Activated T-cell treated with anti-CD3 and anti-CD28 coated beads for 48 hours (primary cell): ENCODE measurements at regions not wholly inside any gene's neighbourhood (a gene's known extent, or its start where the extent isn't known, plus 50 kb on each side); places are given as distances from the start of the nearest gene placed in this dataset.
"Not testable (repeated sequence)": the region's sequence is repeated elsewhere in the genome, so short reads cannot be mapped to it uniquely, and the experiment has no call there.

Source experiments
- DNase-seq: peaks from one replicate; pipeline ENCODE4 v3.0.0-alpha.2; 2020; ENCODE audit warnings: low read depth

DNA sequence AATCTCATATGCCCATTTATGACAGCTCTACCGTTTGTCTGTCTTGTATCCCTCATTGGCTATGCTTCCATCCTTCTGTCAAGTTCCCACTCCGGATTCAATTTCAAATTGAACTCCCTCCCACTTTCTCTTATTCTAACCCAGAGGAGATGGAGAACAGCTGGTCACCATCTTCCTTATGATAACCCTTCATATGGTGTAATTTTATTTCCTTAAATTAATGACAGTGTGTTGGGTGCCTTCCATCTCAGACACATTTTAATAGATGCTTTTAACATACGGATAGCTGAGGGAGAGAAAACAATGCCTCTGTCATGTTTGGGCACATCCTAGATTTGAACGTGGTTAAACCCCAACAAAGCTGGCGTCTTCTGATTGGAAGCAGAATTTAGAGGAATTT lies 103.0 kb upstream of the PLXNA2 start:
- no peak for DNase-seq

DNA sequence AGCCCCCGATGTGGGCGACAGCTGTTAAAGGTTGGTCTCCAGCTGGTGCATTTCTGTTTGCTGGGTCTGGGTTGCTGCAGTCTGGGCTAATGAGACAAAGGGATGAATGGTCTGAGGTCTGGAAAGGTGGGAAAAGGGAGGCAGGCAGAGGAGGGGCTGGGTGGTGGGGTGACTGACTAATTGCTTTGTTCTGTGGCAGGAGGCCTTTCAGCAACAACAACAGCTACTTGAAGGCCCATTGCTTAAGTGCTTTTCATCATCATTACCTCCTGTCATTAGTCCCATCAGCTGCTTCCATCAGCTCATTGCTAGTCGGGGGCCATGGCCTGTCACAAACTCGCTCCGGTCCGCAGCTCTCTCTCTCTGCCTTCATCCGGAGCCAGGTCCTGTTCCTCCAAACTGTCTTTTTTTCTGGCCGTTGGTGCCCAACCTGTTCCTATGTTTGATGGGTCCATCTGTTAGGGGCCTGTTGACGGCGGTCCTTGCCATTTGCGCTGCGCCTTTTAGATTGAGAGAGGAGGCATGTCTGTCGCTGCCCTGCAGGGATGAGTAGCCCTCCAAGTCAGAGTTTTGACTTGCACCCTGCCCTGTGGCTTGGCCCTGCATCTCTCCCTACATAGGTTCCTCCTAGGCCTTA lies 105.6 kb upstream of the PLXNA2 start:
- DNase-seq = no peak

DNA sequence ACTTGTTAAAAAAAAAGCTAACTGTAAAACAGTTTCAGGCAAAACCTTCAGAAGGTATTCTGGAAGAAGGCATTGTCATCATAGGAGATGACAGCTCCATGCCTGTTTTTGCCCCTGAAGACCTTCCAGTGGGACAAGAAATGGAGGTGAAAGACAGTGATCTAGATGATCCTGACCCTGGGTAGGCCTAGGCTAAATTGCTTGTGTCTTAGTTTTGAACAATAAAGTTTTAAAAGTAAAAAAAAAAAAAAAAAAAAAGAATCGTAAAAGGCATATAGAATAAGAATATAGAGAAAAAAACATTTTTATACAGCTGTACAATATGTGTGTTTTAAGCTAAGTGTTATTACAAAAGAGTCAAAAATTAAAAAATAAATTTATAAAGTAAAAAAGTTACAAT lies 106.6 kb upstream of the PLXNA2 start:
- DNase-seq = no peak

DNA sequence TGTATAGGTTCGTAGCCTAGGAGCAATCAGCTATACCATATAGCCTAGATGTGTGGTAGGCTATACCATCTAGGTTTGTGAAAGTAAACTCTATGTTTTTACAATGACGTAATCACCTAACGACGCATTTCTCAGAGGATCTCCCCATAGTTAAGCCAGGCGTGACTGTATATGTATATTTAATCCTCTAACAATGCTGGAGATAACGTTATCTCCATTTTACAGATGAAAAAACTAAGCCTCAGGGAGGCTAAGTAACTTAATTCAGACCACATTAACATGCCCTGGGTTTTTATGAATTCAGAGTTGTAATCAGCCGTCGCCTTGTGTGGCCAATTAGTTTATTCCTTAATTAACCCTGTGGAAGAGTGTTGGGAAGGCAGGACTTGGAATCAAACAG lies 107.7 kb upstream of the PLXNA2 start:
- DNase-seq = no peak

DNA sequence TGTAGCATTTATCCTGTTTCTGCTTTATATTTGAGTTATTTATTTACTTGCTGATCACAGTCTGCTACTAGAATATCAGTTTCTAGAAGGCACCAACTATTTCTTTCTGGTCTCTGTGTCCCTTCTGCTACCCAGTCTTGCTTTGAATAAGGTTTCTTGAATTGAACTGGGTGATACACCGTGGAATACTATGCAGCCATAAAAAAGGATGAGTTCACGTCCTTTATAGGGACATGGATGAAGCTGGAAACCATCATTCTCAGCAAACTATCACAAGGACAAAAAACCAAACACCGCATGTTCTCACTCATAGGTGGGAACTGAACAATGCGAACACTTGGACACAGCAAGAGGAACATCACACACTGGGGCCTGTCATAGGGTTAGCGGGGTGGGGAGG lies 109.6 kb upstream of the PLXNA2 start:
- DNase-seq = not testable (repeated sequence)

DNA sequence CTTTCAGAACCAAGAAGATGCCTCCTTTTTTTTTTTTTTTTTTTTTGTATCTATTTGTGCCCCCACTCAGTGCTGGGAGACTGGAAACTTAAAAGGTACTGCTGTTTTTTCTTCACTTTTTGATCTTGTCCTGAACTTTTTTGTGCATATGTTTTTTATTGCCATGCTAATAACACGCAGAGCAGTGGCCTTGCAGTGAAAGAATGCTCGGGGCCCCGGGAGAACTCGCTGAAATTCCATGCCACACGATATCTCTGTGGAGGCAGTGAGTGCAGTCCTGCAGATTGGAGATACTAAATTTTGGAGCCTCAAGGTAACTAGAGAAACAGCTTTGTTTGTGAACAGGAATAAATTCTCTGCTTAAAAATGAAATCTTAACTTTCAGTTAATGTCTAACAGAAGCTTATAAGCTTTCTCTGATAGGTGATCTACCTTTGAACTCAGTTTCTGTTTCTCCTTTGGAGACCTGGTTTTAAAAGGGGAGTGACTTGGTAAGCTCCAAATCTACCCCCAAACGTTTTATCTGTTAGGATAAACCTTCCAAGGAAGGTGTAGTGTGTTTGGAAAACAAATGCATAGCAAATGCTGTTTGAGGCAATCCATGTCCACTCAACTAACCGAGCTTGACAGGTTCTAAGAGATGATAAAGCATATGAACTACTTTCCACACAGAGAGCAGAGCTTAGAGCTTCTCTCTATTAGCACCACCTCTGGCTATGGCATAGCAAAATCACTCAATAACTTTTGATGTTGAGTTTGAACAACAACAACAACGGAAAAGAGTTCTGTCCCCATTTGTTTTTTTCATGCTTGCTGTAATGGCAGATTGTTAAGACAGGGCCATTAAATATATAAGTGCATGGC lies 113.7 kb upstream of the PLXNA2 start:
- DNase-seq = no peak

DNA sequence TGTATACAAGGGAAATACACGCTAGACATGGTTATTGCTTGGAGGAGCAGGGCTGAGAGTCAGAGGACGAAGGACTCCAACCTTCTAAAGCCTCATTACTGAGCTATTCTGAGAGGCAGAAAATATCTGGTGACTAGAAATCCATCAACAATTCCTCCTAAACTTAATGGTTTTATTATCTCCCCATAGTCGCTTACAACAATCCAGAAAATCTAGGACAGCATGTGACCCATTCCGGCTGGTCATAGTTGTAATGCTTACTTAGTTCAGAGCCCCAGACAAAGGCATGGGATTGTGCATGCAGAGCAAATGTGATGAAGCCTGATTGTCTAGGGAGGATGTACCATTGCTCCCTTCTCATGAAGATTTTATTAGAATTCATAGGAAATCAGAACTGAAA lies 114.5 kb upstream of the PLXNA2 start:
- no peak for DNase-seq

DNA sequence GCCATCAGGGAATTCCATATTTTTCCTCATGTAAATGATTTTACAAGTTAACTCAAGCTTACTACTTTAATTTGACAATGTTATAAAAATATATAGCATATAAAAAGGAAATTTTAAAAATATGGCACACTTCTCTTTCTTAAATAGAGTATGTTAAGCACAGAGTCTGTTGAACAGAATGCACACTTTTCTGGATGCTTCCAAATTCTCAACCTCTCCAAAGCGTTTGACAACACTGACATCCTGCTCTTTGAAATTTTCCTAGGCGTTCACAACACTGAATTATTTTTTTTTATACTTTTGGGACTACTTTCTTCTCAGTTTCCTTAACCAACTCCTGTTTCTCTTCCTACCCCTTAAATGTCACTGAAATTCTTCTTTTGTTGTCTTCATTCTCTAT lies 117.8 kb upstream of the PLXNA2 start:
- no peak for DNase-seq

DNA sequence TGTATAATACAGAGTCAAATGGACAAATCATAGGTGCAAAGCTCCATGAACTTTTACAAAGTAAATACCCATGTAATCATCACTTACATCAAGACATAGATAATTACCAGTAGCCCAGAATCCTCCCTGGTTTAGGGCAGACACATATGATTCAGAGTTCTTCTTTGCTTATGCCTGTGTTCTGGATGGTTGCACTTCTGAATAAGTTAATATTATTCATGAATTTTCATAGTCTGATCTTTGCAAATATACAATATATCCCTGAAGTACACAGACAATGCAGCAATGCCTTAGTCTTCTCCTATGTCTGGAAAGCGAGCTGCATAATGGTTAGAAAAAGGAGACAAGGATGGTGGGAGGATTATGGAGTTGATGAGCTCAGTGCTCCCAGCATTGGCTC lies 122.4 kb upstream of the PLXNA2 start:
- DNase-seq = no peak

DNA sequence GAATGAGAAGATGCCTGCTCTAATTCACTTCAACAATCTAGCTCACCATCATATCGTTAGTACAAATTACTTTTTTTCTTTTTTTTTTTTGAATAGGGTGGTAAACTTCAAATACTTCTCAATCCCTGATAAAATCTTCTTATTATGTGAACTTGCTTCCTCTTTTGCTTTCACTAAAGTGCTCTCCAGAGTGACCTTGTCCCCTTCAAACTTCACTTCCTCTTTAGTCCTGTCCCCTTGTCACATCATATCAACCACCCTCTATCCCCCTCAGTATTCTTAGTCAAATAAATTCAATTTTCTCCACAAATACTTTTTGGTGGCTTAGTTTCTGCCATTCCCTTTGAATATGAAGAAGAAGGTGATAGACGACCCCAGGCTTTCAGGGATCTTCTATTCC lies 124.9 kb upstream of the PLXNA2 start:
- no peak for DNase-seq

DNA sequence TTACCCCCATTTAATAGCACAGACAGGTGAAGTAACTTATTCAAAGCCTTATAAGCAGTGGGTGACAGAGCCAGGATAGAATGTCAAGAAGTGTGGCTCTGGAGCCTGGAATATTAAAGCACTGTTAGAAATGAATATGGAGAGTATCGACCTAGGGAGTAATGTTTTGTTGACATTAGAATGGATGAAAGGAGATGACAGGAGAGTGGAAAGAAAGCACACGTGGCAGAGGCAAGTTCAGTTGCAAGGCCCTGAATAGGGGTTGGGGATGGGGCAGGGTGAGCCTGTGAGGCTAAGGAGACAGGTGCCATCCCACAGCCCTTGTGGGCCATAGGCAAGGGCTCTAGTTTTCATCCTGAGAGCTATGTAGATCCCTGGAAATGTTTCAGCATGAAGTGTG lies 125.5 kb upstream of the PLXNA2 start:
- DNase-seq = no peak

DNA sequence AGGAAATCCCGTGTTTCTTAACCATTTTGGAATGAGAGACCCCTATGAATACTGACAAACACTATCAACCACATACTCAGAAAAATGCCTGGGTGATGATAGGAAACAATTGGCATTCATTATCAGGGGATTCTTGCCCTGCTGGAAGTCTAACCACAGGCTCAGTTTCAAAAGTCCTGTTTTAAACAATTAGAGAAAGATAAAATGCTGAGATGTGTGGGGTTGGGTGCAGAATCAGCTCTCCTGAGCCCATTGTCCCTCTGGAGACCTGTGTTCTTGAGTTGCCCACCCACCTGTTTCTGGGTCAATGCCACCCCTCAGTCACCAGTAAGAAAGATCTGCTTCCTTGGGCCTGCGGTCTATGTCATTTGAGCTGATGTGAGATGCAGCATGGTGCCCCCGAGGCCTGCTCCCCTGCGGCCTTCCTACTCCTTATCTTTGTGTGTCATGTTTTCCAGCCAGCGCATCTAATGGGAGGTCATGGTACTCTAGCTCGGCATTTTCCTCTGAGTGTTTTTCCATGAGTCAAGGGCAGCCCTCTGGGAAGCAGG lies 130.3 kb upstream of the PLXNA2 start:
- DNase-seq = no peak

DNA sequence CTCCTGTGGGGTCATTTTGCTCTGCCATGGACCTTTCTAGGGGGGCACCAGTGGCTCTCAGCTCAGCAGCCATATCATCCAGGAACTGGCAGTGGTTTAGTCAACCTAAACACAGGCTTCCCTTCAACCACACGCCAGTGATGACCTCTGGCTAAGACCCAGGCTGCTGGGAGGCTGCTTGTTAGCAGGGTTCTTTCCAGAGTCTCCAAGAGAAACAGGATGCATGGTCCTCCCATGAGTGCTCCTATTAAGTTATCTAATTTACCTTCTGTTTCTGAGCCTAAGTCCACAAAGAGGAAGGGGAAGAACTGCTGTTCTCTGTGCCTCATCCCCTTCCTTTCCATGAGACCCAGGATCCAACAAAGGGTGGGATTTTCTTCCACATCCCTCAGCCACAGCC lies 137.3 kb upstream of the PLXNA2 start:
- no peak for DNase-seq

DNA sequence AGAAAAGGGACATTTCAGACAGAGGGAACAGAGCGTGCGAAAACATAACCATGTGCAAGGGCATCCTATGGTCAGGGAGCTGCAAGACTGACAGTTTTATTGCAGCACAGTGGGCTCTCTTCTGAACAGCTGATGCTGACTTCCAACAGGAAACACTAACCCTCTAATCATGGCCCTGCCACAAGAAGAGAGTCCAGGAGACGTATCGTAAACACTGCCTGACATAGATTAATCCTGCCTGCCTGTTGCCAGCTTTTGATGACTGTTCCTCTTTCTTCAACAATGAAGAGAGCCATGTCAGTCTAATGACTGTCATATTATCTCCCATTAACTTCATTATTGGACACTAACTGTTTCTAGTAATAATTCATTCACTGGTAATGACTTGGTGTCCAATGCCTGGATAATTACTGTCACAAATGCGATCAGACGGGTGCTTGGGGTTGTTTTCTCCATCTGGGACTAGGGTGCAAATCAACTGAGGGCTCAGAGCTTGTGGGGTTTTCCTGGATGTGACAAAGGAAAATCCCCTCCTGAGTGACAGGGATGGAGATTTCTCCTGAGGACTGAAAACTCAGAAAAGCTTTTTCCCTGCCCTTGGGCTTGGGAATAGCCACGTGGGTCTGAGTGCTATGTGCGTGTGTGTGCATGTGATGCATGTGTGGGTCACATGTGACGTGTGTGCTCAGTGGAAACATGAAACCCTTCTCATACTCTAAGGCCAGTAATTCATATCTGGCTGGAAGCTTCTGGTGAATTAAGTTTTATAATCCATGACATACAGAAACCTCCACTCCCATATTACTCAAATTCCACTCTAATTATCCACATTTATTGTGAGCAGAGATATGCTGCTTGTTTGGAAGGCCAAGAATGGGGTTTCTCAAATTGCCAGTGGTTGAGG lies 144.0 kb upstream of the PLXNA2 start:
- DNase-seq = no peak

DNA sequence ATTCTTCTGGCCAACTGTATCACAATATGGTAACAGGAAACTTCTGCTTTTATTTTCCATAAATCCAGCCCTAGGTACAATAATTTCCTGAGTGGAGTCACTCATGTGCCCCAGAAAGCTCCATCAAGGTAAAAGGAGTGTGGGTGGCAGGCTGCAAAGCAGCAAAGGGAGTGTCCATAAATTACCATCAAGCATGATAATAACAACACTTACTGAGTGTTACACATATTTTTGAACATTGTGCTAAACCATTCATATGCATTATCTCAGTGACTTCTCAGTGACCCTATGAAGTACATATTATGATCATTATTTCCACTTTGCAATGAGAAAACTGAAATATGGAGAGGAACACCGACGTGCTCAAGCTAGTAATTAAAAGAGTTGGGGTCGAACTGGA lies 149.2 kb upstream of the PLXNA2 start:
- no peak for DNase-seq

DNA sequence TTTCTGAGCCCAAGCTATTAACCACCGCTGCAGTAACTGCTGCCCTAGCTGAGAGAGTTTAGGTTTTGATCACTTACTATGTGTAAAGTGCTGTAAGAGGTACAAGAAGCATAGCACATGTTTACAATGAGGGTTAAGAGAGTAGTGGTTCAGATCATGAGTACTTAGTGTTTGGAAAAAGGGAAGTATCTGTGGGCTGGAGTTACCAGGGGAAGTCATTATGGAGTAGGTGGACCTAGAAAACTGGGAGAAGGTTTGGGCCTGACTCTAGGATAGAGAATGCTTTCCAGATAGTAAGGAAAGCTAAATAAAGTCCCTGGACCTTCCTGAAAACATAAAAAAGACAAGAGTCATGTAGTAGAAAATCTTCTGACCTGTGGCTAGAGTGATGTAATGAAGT lies 149.6 kb upstream of the PLXNA2 start:
- no peak for DNase-seq

DNA sequence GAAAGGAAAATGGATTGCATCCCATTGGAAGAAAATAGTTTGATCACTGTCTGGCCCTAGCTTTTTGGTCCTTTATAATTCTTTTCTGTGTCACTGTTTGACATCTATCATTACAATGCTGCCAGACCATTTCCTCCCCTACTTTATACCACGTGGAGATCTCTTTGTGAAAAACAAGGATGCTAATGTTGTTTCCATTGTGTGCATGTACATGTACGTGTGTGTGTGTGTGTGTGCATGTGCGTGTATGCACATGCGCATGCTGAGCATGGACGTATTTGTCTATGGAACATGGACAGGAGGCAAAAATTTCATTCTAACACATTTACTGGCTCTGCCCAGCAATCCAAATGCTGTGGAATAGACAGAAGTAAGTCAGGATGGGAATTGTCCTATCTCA lies 153.1 kb upstream of the PLXNA2 start:
- no peak for DNase-seq

DNA sequence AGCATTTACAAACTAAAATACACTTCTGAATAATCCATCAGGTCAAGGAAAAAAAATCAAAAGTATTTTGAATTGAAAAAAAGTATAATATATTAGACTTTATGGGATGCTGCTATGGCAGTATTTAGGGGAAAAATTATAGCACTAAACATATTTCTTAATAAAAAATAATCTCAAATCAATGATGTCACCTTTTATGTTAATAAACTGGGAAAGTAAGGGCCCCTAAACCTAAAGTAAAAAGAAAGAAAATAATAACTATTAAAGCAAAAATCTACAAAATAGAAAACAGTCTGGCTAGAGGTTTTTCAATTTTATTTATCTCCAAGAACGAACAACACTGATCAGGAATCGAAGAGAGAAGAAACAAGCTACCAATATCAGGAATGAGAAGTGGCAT lies 160.8 kb upstream of the PLXNA2 start:
- no peak for DNase-seq

DNA sequence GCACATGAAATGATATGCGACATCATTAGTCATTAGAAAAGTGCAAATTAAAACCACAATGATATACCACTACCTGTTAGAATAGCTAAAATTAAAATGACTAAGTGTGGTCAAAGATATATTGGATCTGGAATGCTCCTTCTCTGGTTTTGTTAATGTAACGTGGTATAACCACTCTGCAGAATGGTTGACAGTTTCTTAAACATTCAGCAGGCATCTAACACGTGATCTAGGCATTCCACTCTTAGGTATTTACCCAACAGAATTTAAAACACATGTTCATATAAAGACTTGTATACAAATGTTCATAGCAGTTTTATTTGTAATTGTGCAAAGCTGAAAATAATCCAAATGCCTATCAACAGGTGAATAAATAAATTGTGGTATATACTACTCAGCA lies 165.0 kb upstream of the PLXNA2 start:
- no peak for DNase-seq

DNA sequence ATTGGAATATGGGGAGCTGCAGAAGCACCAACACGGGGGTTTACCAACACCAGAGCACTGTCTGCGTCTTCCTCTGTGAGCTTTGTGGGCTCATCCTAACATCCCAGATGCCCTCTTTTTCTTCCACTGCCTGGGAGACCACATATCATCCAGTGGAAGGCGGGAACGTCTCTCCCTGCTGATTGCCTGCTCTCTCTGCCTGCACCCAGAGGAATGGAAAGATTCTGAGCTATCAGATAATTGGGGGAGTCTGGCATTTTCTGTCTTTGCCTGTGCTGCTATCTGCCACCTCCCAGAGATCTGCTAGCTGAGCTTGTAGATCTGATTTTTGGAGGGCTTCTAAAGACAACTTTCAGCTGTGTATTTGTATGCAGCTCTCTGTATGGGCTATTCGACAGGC lies 166.2 kb upstream of the PLXNA2 start:
- no peak for DNase-seq

DNA sequence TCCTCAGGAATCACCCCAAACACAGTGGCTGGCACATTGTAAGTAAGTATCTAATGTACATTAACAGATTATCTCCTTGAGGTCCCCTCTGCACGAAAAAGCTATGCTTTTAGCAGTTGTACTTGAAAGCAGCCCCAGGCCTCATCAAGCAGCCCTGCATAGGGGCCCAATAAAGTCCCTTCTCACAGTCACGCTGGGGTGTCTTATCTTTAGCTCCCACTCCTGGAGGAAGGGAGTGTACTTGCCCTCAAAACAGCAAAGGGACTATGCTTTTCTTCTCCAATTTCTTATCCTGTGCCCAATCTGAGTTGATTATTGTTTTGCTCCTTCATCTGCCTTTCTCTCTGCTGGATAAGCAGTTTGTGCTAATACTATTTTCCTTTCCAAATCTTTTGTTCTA lies 168.8 kb upstream of the PLXNA2 start:
- no peak for DNase-seq

DNA sequence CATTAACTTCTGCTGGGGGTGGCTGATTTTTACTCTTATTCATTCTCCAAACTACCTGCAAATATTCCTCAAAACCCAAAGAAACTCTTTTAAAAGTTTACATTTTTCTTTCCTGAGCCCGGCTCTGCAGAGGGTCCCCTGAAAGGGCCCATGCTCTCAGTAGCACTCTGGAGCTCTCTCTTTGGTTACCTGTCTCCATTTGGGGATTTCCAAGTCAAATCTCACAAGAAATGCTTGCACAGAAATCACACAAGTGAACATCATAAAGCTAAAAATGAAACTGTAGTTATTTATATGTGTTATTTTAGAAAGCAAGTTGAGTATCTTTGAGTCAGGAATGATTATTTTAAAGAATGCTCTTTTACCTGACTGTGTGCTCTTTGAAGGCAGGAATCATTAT lies 174.5 kb upstream of the PLXNA2 start:
- DNase-seq = no peak
